Brain microvascular endothelial cell (primary cell): ENCODE measurements at regions not wholly inside any gene's neighbourhood (a gene's known extent, or its start where the extent isn't known, plus 50 kb on each side); places are given as distances from the start of the nearest gene placed in this dataset.

Experiments used
- DNase-seq: peaks from one replicate; pipeline ENCODE4 v3.0.0-alpha.2; 2020
- H3K27ac ChIP-seq: fragments of 250-450 bp; sonication (Bioruptor Pico); 2 replicates; pipeline ENCODE4 v1.5.1; 2020; ENCODE audit warnings: mild to moderate bottlenecking, moderate library complexity
- H3K27me3 ChIP-seq: fragments of 250-450 bp; sonication (Bioruptor Pico); replicated peaks from 2 replicates; pipeline ENCODE4 v1.5.1; 2020; ENCODE audit warnings: mild to moderate bottlenecking
- H3K36me3 ChIP-seq: fragments of 250-450 bp; sonication (Bioruptor Pico); replicated peaks from 2 replicates; pipeline ENCODE4 v1.5.1; 2020; ENCODE audit warnings: mild to moderate bottlenecking
- H3K4me3 ChIP-seq: 2 replicates; pipeline ENCODE4 v1.5.1; 2011; ENCODE audit warnings: low read depth, mild to moderate bottlenecking, control low read depth, low read length, moderate library complexity
- in situ Hi-C: cut with HindIII; loops from 2 replicates; pipeline ENCODE4 v1.10.0; 2017; ENCODE audit warnings: low sequenced_read_pairs, low pct_ligation_motif_present
- TF ChIP-seq, protein P1 (sequence below): IDR thresholded peaks from 2 replicates; pipeline ENCODE4 v1.5.1; 2011; ENCODE audit warnings: low read depth, mild to moderate bottlenecking, moderate library complexity, low read length, control low read depth, inconsistent platforms; ENCODE audit errors: missing control alignments

DNA sequence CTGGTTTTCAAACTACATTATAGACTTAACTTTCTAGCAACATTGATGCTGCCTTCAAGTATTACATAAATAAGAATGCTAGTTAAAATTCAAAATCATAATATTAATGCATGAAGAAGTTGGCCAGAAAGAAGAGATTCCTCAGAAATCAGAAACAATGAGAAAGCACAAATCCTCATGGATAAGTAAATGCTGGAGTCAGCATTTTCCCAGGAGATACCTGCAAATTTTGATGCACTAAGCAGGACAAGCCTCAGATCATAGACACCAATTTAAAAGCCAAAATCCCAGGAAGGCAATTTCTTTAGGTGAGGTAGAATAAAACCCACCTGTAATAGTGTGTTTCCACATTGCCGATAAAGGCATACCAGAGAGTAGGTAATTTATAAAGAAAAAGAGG lies 305.2 kb upstream of the TBX18 start:
- no peaks in the 10 kb centered on the region for H3K27me3 ChIP-seq
- H3K36me3 ChIP-seq = no peaks in the 10 kb centered on the region
- no peak for DNase-seq
- in situ Hi-C loops = no loop called here
- no peak overlapping the region for H3K4me3 ChIP-seq
- TF ChIP-seq, protein P1, sequence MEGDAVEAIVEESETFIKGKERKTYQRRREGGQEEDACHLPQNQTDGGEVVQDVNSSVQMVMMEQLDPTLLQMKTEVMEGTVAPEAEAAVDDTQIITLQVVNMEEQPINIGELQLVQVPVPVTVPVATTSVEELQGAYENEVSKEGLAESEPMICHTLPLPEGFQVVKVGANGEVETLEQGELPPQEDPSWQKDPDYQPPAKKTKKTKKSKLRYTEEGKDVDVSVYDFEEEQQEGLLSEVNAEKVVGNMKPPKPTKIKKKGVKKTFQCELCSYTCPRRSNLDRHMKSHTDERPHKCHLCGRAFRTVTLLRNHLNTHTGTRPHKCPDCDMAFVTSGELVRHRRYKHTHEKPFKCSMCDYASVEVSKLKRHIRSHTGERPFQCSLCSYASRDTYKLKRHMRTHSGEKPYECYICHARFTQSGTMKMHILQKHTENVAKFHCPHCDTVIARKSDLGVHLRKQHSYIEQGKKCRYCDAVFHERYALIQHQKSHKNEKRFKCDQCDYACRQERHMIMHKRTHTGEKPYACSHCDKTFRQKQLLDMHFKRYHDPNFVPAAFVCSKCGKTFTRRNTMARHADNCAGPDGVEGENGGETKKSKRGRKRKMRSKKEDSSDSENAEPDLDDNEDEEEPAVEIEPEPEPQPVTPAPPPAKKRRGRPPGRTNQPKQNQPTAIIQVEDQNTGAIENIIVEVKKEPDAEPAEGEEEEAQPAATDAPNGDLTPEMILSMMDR = no peak
- H3K27ac ChIP-seq = no peak overlapping the region

DNA sequence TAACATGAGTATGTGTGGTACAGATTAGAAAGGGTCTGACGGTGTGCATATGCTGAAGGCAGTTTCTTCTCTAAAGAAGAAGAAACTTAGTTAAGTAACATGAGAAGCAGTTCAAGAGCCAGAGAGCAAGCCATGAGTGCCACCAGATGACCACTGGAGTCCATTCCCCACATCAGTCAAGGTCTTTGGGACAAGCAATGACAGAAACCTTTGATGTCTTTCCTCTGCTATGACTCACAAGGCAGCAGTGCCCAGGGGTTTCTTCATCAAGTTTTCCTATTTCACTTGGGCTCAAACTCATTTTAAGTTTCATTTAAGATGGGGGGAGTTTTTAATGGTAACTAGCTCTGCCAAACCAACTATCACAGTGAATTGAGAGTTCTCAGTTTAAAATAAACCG lies 303.8 kb upstream of the TBX18 start:
- no peaks in the 10 kb centered on the region for H3K36me3 ChIP-seq
- H3K27me3 ChIP-seq = no peaks in the 10 kb centered on the region
- no peak overlapping the region for H3K27ac ChIP-seq
- no peak for DNase-seq
- TF ChIP-seq, protein P1 = no peak
- in situ Hi-C loops = no loop called here
- no peak overlapping the region for H3K4me3 ChIP-seq

DNA sequence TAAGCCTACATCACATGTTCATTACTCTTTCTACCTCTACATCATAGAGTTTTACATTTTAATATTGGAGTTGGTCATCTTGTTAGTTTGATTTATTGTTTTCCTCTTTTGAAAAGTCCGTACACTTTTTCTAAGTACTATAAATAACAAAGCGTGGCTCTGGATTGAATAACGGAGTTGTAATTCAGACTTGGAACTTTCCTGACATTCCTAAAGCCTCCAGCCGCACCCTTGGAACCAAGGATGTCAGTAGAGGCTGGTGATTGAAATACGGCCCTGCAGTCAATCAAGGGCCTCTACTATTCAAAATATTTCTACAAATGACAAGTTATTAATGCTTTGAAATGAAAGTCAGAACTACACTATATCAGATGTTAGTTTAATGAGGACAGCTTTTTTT lies 301.9 kb upstream of the TBX18 start:
- Histone ChIP-seq H3K4me3 (no peak overlapping the region), H3K36me3 (no peaks in the 10 kb centered on the region), H3K27me3 (no peaks in the 10 kb centered on the region), H3K27ac (no peak overlapping the region)
- TF ChIP-seq, protein P1 = no peak
- in situ Hi-C loops = no loop called here
- DNase-seq = no peak

DNA sequence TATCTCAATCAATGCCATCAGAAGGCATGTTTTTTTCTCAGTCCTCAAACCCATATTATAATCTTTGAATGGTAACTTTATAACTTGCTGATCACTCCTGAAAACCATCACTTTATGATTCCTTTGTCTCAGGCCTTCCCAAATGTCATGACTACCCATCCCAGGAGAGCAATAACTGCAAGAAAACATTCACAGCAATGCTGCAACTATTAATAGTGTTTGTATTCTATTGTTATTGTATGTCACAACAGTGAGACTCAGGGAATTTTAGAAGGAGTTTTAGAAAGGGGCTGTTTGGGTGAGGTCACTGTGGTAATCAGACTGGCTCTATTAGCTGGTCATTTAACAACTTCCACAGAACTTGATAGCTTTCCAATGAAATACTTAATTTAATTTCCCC lies 301.4 kb upstream of the TBX18 start:
- H3K27ac ChIP-seq = no peak overlapping the region
- in situ Hi-C loops = no loop called here
- H3K36me3 ChIP-seq = no peaks in the 10 kb centered on the region
- DNase-seq = no peak
- H3K27me3 ChIP-seq = no peaks in the 10 kb centered on the region
- TF ChIP-seq, protein P1 = no peak
- H3K4me3 ChIP-seq = no peak overlapping the region

DNA sequence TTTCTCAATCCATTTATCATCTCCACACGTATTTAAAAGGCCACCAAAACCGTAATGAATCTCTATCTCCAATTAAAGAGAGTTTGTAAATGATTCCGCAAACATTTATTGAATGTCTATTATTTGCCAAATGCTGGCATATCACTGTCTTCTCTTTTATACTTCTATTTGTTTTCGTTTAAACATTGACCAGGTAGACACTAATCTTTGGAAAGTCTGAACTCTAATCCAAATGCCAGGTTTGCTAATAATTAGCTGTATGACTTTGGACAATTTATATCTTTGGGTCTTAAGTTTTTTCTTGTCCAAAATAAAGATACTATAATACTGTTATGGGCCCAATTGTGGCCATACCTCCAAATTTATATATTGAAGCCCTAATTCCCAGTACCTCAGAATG lies 299.2 kb upstream of the TBX18 start:
- Histone ChIP-seq H3K4me3 (no peak overlapping the region), H3K36me3 (no peaks in the 10 kb centered on the region), H3K27ac (no peak overlapping the region), H3K27me3 (no peaks in the 10 kb centered on the region)
- no peak for DNase-seq
- TF ChIP-seq, protein P1 = no peak
- in situ Hi-C loops = no loop called here

DNA sequence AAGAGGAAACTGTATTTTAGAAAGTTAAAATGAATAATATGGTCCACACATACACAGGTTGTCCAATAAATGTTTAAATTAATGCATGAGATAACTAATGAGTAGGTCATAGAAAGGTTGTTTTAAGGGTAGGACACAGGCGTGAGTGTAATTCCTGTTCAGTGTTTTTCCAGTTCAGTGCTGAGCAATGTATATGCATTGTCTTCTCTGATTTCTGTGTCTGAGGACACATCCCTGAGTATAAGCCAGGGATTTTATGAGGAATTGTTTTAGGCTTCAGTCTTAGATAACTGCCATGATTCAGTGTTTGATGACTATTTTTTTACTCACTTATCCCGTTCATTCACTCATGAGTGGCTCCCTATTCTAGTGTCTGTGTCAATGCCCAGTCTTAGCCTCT lies 298.5 kb upstream of the TBX18 start:
- H3K27ac ChIP-seq = no peak overlapping the region
- no peak for DNase-seq
- TF ChIP-seq, protein P1 = no peak
- H3K36me3 ChIP-seq = no peaks in the 10 kb centered on the region
- H3K4me3 ChIP-seq = no peak overlapping the region
- in situ Hi-C loops = no loop called here
- H3K27me3 ChIP-seq = no peaks in the 10 kb centered on the region
